ENCODE measurements at regions not wholly inside any gene's neighbourhood (a gene's known extent, or its start where the extent isn't known, plus 50 kb on each side); places are given as distances from the start of the nearest gene placed in this dataset.

DNA sequence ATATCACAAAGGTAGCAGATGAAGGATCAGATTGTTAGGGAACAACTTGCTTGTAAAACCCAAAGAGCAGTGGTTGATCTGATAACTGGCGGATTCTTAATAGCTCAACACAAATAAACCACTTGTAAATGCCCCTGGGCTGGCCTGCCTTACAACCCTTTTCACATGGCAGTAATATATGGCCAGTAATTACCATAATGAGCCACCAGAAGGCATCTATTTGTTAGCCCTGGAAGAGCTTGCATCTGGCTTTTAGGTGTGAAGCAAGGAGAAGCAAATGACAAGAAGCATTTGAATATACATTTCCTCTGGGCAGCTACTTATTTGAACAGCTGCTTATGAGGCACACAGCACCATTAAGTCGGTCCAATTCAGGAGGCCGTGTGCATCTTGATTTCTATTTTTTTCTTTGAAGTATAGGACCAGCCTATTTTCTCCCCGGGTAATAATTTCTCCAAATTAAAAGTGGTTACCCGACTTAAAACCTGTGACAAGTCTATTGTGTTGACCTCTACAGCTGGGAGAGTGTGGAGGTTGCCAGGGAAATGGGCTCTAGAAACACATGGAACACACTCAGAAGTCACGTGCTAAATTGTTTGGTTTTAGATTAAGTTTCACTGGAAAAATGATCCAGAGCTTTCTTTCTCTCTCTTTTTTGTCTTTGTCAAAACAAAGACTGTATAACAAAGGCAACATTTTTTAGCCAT lies 113.4 kb downstream of the SEM1 start:
- no peak overlapping the region for H3K9ac ChIP-seq (ENCODE audit: low read depth, low read length)
- peaks cover 27% of the 10 kb centered on the region for H3K4me1 ChIP-seq (ENCODE audit: control insufficient read depth, insufficient read depth, low read length)
- H3K27me3 ChIP-seq (ENCODE audit: control insufficient read depth, insufficient read depth, low read length), result no peaks in the 10 kb centered on the region
- H3K9me3 ChIP-seq (ENCODE audit: control insufficient read depth, insufficient read depth, low read length), result no peaks in the 10 kb centered on the region
- H3K36me3 ChIP-seq (ENCODE audit: control insufficient read depth, insufficient read depth, low read length), result no peaks in the 10 kb centered on the region
- no peak overlapping the region for H3K4me3 ChIP-seq (ENCODE audit: low read depth, low read length)

GRCh38 chr7:96591900-96592676 lies 117.6 kb downstream of the SEM1 start:
- Histone ChIP-seq H3K4me1 (ENCODE audit: control insufficient read depth, insufficient read depth, low read length) (peaks cover 42% of the 10 kb centered on the region), H3K4me3 (ENCODE audit: low read depth, low read length) (peak overlapping the region; percentile 27), H3K9me3 (ENCODE audit: control insufficient read depth, insufficient read depth, low read length) (no peaks in the 10 kb centered on the region), H3K36me3 (ENCODE audit: control insufficient read depth, insufficient read depth, low read length) (no peaks in the 10 kb centered on the region), H3K27me3 (ENCODE audit: control insufficient read depth, insufficient read depth, low read length) (no peaks in the 10 kb centered on the region), H3K9ac (ENCODE audit: low read depth, low read length) (no peak overlapping the region)

GRCh38 chr7:96591159-96591899 lies 118.3 kb downstream of the SEM1 start:
- H3K4me1 ChIP-seq (ENCODE audit: control insufficient read depth, insufficient read depth, low read length), result peaks cover 41% of the 10 kb centered on the region
- H3K27me3 ChIP-seq (ENCODE audit: control insufficient read depth, insufficient read depth, low read length), result no peaks in the 10 kb centered on the region
- no peak overlapping the region for H3K9ac ChIP-seq (ENCODE audit: low read depth, low read length)
- H3K9me3 ChIP-seq (ENCODE audit: control insufficient read depth, insufficient read depth, low read length), result no peaks in the 10 kb centered on the region
- peak overlapping the region; percentile 27 for H3K4me3 ChIP-seq (ENCODE audit: low read depth, low read length)
- H3K36me3 ChIP-seq (ENCODE audit: control insufficient read depth, insufficient read depth, low read length), result no peaks in the 10 kb centered on the region

DNA sequence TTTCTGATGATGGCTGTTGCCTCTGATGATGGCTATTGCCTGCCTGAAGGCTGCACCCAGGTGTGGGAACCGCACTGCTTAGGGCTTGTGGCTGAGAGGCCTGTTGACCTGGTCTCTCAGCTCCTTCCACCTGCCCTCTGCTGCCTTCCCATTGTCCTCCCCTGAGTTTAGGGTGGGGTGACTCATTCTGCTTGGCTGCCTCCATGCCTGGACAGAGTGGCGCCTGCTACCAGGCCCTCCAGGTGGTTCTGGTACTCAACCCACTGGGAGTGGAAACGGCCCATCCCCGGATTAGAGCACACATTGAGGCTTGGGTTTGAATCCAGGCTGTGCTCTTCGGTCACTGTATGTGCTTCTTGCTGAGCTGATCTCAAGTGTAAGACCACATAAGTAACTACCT lies 120.6 kb downstream of the SEM1 start:
- H3K9ac ChIP-seq (ENCODE audit: low read depth, low read length), result no peak overlapping the region
- no peak overlapping the region for H3K4me3 ChIP-seq (ENCODE audit: low read depth, low read length)
- H3K36me3 ChIP-seq (ENCODE audit: control insufficient read depth, insufficient read depth, low read length), result no peaks in the 10 kb centered on the region
- no peaks in the 10 kb centered on the region for H3K27me3 ChIP-seq (ENCODE audit: control insufficient read depth, insufficient read depth, low read length)
- peaks cover 31% of the 10 kb centered on the region for H3K4me1 ChIP-seq (ENCODE audit: control insufficient read depth, insufficient read depth, low read length)
- H3K9me3 ChIP-seq (ENCODE audit: control insufficient read depth, insufficient read depth, low read length), result no peaks in the 10 kb centered on the region

DNA sequence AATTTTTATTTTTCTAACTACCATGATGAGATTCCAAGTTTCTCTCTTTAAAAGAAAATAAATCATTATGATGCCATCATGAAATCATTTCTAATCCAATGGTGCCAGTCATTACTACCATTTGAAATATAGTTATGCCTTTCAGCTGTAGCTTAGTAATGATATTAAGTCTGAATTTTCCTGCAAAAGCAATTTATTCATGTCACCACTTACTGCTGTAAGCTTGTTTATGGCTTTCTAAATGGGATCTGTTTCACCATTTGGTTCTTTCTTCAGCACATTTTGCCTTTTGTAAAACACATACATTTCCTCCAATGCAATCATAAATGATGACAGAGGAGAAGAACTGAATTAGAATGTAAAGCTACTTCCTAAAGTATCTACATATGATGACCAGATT lies 130.5 kb downstream of the SEM1 start:
- Histone ChIP-seq H3K9ac (ENCODE audit: low read depth, low read length) (no peak overlapping the region), H3K9me3 (ENCODE audit: control insufficient read depth, insufficient read depth, low read length) (no peaks in the 10 kb centered on the region), H3K36me3 (ENCODE audit: control insufficient read depth, insufficient read depth, low read length) (no peaks in the 10 kb centered on the region)

GRCh38 chr7:96578606-96579005 lies 131.0 kb downstream of the SEM1 start:
- H3K27me3 ChIP-seq (ENCODE audit: control insufficient read depth, insufficient read depth, low read length), result no peaks in the 10 kb centered on the region
- H3K9me3 ChIP-seq (ENCODE audit: control insufficient read depth, insufficient read depth, low read length), result no peaks in the 10 kb centered on the region
- H3K9ac ChIP-seq (ENCODE audit: low read depth, low read length), result no peak overlapping the region
- H3K36me3 ChIP-seq (ENCODE audit: control insufficient read depth, insufficient read depth, low read length), result no peaks in the 10 kb centered on the region
- no peaks in the 10 kb centered on the region for H3K4me1 ChIP-seq (ENCODE audit: control insufficient read depth, insufficient read depth, low read length)
- no peak overlapping the region for H3K4me3 ChIP-seq (ENCODE audit: low read depth, low read length)

More for the DNA sequence above, 130.5 kb downstream of the SEM1 start:
- Histone ChIP-seq H3K4me3 (ENCODE audit: low read depth, low read length) (no peak overlapping the region), H3K27me3 (ENCODE audit: control insufficient read depth, insufficient read depth, low read length) (no peaks in the 10 kb centered on the region), H3K4me1 (ENCODE audit: control insufficient read depth, insufficient read depth, low read length) (no peaks in the 10 kb centered on the region)

DNA sequence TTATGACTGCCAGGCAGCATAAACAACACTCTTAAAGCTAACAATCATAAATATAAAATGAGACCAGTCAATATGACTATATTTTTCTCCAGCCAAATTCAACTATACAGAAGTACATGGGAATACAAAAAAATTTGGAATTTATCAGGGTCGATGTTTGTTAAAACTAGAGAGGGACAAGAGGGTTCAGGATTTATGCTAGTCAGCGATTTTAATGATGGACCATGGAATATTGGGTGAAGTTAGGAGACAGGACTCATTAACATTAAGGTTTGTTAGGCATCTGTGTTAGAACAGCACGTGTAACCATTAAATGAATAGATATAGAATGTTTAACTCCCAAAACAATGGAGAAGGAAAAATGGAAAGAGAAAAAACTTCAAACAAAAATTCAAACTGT lies 146.2 kb downstream of the SEM1 start:
- no peaks in the 10 kb centered on the region for H3K36me3 ChIP-seq (ENCODE audit: control insufficient read depth, insufficient read depth, low read length)
- H3K9ac ChIP-seq (ENCODE audit: low read depth, low read length), result no peak overlapping the region
- no peaks in the 10 kb centered on the region for H3K4me1 ChIP-seq (ENCODE audit: control insufficient read depth, insufficient read depth, low read length)
- no peaks in the 10 kb centered on the region for H3K9me3 ChIP-seq (ENCODE audit: control insufficient read depth, insufficient read depth, low read length)
- no peak overlapping the region for H3K4me3 ChIP-seq (ENCODE audit: low read depth, low read length)
- no peaks in the 10 kb centered on the region for H3K27me3 ChIP-seq (ENCODE audit: control insufficient read depth, insufficient read depth, low read length)

DNA sequence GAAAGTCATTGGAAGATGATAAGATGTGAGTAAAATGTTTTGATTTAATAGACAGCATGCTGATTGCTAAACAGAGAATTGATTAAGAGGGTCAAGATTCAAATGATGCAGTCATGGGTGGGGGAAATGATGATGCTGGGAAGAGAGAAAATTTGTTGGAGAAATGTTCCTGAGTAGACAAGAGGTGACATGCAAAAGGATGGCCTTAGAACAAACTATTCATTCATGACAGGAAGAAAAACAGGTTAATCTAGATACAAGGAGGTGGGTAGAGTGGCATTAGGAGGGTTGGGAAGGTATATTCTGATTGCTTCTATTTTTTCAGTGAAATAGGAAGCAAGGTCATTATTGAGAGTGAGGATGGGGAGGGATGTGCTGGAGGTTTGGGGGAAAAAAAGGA lies 146.7 kb downstream of the SEM1 start:
- H3K9me3 ChIP-seq (ENCODE audit: control insufficient read depth, insufficient read depth, low read length), result no peaks in the 10 kb centered on the region
- H3K4me3 ChIP-seq (ENCODE audit: low read depth, low read length), result no peak overlapping the region
- no peaks in the 10 kb centered on the region for H3K27me3 ChIP-seq (ENCODE audit: control insufficient read depth, insufficient read depth, low read length)
- H3K4me1 ChIP-seq (ENCODE audit: control insufficient read depth, insufficient read depth, low read length), result no peaks in the 10 kb centered on the region
- H3K36me3 ChIP-seq (ENCODE audit: control insufficient read depth, insufficient read depth, low read length), result no peaks in the 10 kb centered on the region
- no peak overlapping the region for H3K9ac ChIP-seq (ENCODE audit: low read depth, low read length)

DNA sequence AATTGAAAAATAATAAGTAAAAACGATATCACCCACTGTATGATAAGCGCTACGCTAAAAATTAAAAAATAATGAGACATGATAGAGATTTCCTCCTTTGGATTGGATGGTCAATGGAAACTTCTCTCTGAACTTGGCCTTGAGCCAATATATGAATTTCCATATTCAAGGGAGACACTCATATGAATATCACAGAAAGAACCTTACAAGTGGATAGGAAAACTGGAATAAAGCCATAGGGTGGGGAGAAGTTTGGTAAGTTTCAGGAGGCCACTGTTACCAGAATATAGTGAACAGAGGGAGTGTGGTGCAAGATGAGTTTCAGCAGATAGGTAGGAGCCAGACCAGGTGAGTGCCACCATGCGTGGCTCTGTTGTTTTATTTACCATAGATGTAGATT lies 147.2 kb downstream of the SEM1 start:
- Histone ChIP-seq H3K36me3 (ENCODE audit: control insufficient read depth, insufficient read depth, low read length) (no peaks in the 10 kb centered on the region), H3K9ac (ENCODE audit: low read depth, low read length) (no peak overlapping the region), H3K4me3 (ENCODE audit: low read depth, low read length) (no peak overlapping the region), H3K27me3 (ENCODE audit: control insufficient read depth, insufficient read depth, low read length) (no peaks in the 10 kb centered on the region), H3K9me3 (ENCODE audit: control insufficient read depth, insufficient read depth, low read length) (no peaks in the 10 kb centered on the region), H3K4me1 (ENCODE audit: control insufficient read depth, insufficient read depth, low read length) (no peaks in the 10 kb centered on the region)

- no peaks in the 10 kb centered on the region for H3K9me3 ChIP-seq (ENCODE audit: control insufficient read depth, insufficient read depth, low read length)
These were observed 147.8 kb downstream of the SEM1 start for GRCh38 chr7:96561892-96562291.

DNA sequence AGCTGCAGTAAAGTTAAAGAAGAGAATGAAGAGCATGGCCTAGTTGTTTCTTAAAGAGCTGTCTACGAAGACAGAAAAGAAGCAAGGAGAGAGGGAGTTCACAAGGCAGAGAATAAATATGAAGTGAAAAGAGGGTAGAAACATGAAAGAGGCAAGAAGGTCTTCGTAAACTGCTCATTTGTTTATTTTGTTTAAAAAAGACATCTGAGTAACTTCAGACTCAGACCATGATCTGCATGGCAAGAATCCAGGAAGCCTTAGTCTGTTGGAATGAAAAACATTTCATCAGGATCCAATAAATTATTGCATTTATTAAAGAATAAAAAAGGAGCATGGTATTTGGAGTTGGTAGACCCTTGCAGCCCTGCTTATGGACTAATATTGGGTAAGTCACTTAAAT lies 151.1 kb downstream of the SEM1 start:
- H3K9ac ChIP-seq (ENCODE audit: low read depth, low read length), result no peak overlapping the region
- no peaks in the 10 kb centered on the region for H3K9me3 ChIP-seq (ENCODE audit: control insufficient read depth, insufficient read depth, low read length)
- no peaks in the 10 kb centered on the region for H3K27me3 ChIP-seq (ENCODE audit: control insufficient read depth, insufficient read depth, low read length)
- H3K36me3 ChIP-seq (ENCODE audit: control insufficient read depth, insufficient read depth, low read length), result no peaks in the 10 kb centered on the region
- no peaks in the 10 kb centered on the region for H3K4me1 ChIP-seq (ENCODE audit: control insufficient read depth, insufficient read depth, low read length)
- no peak overlapping the region for H3K4me3 ChIP-seq (ENCODE audit: low read depth, low read length)

More at GRCh38 chr7:96561892-96562291, 147.8 kb downstream of the SEM1 start:
- Histone ChIP-seq H3K4me1 (ENCODE audit: control insufficient read depth, insufficient read depth, low read length) (no peaks in the 10 kb centered on the region), H3K9ac (ENCODE audit: low read depth, low read length) (no peak overlapping the region), H3K4me3 (ENCODE audit: low read depth, low read length) (no peak overlapping the region), H3K27me3 (ENCODE audit: control insufficient read depth, insufficient read depth, low read length) (no peaks in the 10 kb centered on the region), H3K36me3 (ENCODE audit: control insufficient read depth, insufficient read depth, low read length) (no peaks in the 10 kb centered on the region)

Data from iPS-15b (cell line).